Hindlimb muscle (tissue), 1 donor: ENCODE measurements at regions not wholly inside any gene's neighbourhood (a gene's known extent, or its start where the extent isn't known, plus 50 kb on each side); places are given as distances from the start of the nearest gene placed in this dataset.

Experiments used
- DNase-seq: peaks from one replicate; pipeline ENCODE4 v3.0.0-alpha.2; 2013

DNA sequence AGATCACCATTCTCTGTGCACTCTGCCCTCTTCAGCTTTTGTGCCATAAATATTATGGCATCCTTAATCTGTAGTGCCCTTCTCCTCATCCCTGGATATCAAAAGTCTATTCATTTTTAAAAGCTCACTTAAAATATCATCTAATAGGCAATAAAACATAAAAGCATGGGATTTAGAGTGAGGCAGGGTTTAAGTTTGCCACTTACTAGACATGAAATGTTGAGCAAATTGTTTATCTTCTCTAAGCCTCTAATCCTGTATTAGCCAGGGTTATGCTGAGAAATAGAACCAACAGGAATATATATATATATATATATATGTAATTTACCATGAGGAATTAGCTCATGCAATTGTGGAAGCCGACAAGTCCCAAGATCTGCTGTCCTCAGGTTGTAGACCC, 472.4 kb upstream of the HS3ST1 start:
- no peak for DNase-seq

DNA sequence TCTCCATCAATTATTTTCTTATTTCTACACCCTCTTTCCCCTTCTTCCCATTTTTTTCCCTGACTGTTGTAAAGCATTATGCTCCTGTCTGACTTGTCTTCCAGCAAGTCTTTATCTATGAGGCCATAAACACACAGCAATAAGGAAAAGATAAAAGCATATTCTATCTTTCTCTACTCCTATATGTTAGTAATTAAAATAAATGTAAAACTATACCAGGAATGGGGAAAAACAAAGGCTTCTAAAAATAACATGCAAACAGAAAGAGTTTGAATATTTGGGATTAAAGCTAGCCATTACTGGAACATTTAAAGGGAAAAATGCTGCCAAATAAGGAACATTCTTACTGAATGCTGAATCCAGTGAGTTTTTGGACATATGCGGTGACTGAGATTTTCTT, 471.7 kb upstream of the HS3ST1 start:
- no peak for DNase-seq

- DNase-seq = no peak
Measured at GRCh38 chr4:11898796-11899195, 470.1 kb upstream of the HS3ST1 start.

- DNase-seq = no peak
Measured at GRCh38 chr4:11895766-11896165, 467.1 kb upstream of the HS3ST1 start.

DNA sequence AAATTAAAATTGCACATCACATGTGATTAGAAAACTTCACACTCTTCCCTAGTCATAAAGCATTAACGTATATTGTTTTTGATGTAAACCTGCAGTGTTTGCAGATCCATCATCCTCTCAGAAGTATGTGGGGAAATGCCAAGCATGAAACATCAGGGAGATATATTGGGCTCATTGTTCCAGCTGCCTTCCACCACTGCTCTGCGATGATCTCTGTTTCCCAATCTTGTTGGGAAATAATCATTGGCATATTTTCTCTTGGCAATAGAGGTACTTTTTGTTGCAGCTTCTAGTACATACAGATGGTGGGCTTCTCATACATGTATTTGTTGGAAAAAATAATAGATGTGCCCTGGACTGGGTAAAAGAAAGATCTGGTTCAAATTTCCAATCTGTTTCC, 466.3 kb upstream of the HS3ST1 start:
- no peak for DNase-seq

DNA sequence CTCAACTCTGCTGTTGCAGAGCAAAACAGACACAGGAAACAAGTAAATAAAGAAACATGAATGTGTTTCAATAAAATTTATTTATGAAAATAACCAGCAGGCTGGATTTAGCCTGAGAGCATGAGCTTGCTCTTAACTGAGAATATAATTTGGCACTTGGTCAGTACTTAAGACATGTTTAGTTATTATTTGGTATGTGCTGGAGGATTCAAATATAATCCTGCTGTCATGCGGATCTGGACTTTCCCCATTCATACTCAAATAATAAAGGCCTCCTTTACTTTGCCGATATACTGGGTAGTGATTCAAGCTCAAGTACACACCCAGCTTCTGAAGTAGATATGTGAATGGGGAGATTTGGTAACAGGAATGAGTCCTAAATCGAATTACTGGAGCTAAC, 465.5 kb upstream of the HS3ST1 start:
- no peak for DNase-seq

- DNase-seq = no peak
Measured at GRCh38 chr4:11889099-11889498, 460.4 kb upstream of the HS3ST1 start.

DNA sequence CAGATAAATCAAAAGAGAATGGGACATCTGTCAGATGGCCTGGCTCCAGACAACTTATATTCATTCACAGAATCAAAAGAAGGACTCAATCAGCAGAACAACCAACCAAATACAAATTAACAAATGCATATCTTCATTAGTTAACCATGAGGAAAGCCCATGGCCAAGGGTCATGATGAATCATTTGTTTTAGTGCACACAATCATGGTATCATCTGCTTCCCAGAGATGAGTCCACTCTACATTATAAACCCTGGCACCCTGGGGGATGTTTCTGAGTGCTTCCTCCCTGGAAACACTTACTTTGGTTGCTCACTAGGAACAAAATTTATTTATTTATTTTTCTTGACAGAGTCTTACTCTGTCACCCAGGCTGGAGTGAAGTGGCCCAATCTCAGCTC, 453.3 kb upstream of the HS3ST1 start:
- DNase-seq = no peak

DNA sequence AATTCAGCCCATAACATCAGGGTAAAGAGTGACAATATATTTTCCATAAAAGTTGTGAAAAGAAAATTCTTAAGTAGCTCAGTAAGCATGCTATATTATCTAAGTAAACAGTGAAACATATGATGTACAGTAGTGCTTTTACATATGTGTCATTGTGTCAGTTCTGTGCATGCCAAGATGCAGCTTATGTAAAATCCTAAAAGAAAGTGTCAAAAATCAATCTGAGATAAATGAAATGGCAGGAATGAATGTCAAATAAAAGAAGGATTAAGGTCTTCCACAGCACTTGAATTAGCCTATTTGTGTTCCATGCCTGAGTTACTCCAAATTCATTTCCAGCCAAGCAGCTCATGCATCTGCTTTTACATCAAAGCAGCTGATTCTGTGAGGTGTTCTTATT, 452.7 kb upstream of the HS3ST1 start:
- no peak for DNase-seq

DNA sequence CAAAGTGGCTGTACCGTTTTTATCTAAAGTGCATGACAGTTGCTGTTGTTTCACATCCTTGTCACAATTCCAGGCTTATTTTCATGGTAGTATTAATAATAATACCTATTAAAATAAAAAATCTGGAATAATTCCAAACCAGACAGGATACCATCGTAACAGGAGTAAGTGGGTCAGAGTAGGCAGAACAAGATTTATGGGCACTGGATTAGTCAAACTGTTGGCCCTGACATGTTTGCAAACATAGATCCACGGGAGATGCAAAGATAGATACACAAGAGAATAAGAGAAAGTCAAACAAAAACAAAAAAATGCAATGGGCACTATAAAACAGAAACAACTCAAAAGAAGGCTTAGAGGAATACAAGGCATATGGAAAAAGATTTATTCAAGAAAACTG, 449.5 kb upstream of the HS3ST1 start:
- no peak for DNase-seq

DNA sequence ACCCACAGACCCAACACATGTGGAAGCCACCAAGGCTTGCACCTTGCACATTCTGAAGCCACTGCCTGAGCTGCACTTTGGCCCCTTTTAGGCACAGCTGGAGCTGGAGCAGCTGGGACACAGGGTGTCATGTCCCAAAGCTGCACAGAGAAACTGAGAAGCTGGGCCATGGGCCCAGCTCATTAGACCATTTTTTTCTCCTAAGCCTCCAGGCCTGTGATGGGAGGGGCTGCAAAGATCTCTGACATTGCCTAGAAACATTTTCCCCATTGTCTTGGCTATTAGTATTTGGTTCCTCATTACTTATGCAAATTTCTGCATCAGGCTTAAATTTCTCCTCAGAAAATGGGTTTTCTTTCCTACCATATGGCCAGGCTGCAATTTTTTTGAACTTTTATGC, 447.4 kb upstream of the HS3ST1 start:
- no peak for DNase-seq

DNA sequence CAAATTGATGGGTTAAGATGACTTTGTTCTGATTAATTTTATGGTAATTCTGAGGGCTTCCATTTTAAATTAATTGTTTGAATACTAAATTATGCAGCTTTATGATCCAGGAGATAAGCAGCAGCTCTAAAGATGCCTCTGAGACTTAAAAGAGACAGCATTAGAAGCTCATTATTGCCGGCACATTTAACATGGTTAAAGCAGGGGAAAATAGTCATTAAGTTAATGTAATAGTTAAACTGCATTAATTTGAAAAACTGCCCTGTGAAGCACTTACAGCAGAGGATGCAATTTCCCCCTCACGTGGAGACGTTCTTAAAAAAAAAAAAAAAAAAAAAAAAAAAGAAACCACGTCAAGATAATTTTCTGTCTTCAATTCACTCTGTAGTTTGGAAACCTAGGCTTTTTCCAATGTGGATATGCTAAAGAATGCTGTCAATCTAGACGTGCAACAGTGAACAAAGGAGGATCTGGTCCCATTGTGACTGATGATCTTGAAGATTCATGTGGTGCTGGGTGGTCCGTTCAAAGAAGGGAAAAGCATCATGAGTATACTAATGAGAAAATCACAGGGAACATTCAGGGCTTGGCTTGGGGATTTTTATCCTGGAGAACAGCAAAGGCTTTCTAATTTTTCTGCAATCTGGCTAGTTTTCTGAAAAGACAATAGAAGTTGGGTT, 440.6 kb upstream of the HS3ST1 start:
- no peak for DNase-seq

DNA sequence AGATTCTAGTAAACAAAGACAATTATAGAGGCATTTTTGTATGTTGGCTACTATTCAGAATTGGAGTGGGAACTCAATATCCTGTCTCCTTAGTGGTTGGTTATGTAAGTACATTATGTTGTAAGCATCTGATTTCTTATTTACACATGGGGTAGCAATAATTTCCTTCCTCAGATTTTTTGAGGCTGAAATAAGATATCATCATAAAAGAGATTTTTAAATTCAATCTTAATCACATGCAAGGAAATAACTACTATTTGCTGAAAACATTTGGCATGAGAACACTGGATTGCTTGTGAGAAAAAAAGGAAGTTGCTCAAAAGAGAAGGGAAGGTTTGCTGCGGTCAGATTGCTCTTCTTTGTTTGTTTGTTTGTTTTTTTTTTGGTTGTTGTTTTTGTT, 437.7 kb upstream of the HS3ST1 start:
- no peak for DNase-seq

GRCh38 chr4:11860996-11861395, 432.3 kb upstream of the HS3ST1 start:
- no peak for DNase-seq

GRCh38 chr4:11857881-11858280, 429.2 kb upstream of the HS3ST1 start:
- no peak for DNase-seq

DNA sequence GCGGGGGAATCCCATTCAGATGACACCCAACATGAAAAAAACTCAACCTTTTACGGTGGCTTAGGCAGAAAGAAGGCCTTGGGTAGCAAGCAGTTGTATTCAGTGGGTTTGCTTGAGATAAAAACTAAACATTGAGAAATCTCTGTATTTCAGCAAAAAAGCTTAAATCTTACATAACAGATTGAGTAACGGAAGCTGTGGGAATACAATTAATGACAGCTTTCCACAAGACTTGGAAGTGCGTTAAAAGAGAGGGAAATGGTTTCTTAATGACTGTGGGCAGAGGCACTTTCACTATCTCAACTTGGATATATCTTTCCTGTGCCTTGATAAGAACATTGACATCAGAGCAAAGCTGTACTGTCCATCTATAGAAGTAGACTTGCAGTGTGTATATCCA, 418.5 kb upstream of the HS3ST1 start:
- DNase-seq = no peak

- DNase-seq = no peak
Measured at GRCh38 chr4:11843927-11844326, 415.2 kb upstream of the HS3ST1 start.

- no peak for DNase-seq
Measured at GRCh38 chr4:11843340-11843739, 414.6 kb upstream of the HS3ST1 start.

DNA sequence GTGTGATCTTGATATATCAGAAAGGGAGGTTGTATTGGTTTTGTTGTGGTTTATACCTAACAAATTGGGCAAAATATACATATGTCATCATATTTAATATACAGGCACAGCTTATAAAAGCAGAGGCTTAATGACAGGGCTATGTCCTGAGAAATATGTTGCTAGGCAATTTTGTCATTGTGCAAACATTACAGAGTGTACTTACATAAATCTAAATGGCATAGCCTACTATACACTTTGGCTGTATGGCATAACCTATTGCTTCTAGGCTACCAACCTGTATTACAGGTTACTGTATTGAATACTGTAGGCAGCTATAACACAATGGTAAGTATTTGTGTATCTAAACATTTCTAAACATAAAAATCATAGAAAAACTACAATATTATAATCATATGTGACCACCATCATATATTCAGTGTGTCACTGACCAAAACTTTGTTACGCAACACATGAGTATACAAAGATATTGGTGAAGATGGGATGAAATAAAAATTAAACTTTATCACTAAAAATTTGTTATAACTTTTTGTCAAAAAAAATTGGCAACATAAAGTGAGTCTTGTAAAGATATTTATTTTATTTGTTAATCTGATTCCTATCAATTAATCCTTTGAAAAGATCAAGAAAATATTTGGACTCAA, 414.0 kb upstream of the HS3ST1 start:
- DNase-seq = no peak

DNA sequence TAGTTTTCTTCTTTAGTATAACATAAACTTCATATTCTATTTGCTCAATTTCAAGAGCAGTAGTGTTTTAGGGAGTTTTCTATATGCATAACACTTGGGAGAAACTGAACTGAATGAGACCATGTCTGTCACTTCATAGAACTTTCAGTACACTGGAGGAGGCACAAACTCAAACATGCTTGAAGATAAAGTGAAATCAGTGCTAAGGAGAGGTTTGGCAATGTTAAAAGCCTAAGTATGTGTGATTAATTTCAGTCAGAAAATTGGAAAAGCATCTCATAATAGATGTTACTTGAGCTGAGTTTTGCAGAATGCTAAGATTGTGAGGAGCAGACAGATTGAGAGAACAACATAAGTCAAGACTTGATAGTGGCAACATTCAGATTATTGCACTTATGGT, 411.2 kb upstream of the HS3ST1 start:
- no peak for DNase-seq

DNA sequence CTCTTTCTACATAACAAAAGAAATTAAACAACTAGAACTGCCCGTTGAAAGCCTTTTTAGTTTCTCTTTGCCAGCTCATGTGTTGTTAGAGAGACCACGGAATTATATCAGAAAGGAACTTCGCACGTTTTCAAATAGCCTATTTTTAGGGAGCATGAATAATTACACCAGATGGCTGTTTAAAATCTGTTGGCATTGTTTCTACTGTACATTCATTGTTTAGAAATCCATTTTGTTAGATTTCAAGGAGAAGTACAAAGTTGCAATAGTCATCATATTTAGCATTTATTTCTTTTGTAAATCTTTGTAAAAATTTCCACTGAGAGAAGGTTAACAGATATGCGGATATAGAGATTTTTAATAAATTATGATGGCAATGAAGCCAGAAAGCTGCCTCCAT, 403.0 kb upstream of the HS3ST1 start:
- DNase-seq = no peak

- no peak for DNase-seq
Measured at GRCh38 chr4:11824566-11824965, 395.9 kb upstream of the HS3ST1 start.

DNA sequence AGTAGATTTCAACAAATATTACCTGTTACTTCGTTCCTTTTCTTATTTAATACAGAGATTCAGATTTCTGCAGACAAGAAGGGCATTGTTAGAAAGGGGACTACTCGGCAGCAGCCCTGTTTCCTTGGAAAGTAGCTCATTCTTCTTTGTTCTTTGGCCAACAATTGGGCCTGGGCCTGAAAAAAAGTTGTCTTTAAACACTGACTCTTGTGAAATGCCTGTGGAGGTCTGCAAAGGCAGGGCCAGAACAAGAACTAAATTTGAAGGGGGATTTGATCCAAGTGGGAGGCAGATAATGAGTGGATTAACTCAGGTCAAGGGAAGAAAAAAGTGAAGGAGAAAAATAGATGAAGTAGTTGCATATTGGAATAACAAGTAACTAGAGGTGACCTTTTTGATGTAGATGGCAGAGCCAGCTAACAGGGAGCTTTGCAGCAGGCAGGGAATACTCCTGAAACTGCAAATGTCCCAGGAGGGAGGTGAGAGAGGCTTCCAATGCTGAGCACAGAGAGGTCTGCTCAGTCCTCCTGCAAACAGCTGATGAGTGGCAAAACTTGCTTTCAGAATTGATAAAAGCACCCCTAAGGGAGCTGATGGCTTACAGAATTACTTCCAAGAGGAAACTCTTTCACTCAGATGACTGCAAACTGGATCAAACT, 393.2 kb upstream of the HS3ST1 start:
- no peak for DNase-seq

- no peak for DNase-seq
Measured at GRCh38 chr4:11817088-11817487, 388.4 kb upstream of the HS3ST1 start.
